Left lung (tissue), 4 donors: ENCODE measurements at regions not wholly inside any gene's neighbourhood (a gene's known extent, or its start where the extent isn't known, plus 50 kb on each side); places are given as distances from the start of the nearest gene placed in this dataset.
A peak's percentile ranks its signal among the peaks of the same experiment; 100 is the strongest.

ENCODE experiments used
- ATAC-seq: fragments of 200-7000 bp; cut with Tn5 transposase; one replicate; pipeline ENCODE4 v1.9.1; 2020; ENCODE audit warnings: moderate library complexity
- DNase-seq, 4 donors: peaks; one replicate each; pipeline ENCODE4 v3.0.0-alpha.2; 2013 to 2020
- H3K27ac ChIP-seq, 2 donors: fragments of 200-600 bp; sonication (generic) in 1 of 2; one replicate each; pipeline versions ENCODE4 v1.5.0 to v1.8.0; 2020 to 2021
- H3K27me3 ChIP-seq, 2 donors: fragments of 200-600 bp; sonication (generic) in 1 of 2; one replicate each; pipeline versions ENCODE4 v1.5.0 to v1.8.0; 2020 to 2021
- H3K36me3 ChIP-seq, 2 donors: fragments of 200-600 bp; sonication (generic) in 1 of 2; one replicate each; pipeline versions ENCODE4 v1.5.0 to v1.8.0; 2020 to 2021
- H3K4me1 ChIP-seq, 2 donors: fragments of 200-600 bp; one replicate each; pipeline ENCODE4 v1.8.0; 2021
- H3K4me3 ChIP-seq, 2 donors: fragments of 200-600 bp; sonication (generic) in 1 of 2; one replicate each; pipeline versions ENCODE4 v1.5.0 to v1.8.0; 2020 to 2021; ENCODE audit warnings: mild to moderate bottlenecking in 1 of 2
- H3K9me3 ChIP-seq, 2 donors: fragments of 200-600 bp; sonication (generic) in 1 of 2; one replicate each; pipeline versions ENCODE4 v1.5.0 to v1.8.0; 2020 to 2021
- CTCF ChIP-seq, 2 donors: fragments of 200-600 bp; sonication (generic) in 1 of 2; IDR thresholded peaks; one replicate each; pipeline versions ENCODE4 v1.5.0 to v1.8.0; 2021; ENCODE audit warnings: antibody characterized with exemption in 2 of 2
- intact Hi-C, 2 donors: fragments of 100-400 bp; cut with DNase I; formaldehyde crosslinking; loops; one replicate each; pipeline versions ENCODE4 v1.11.2 to v1.14.2; 2022
- donor health status: DM: no; HTN: yes; CAD: no.
- donor health status: DM: no; HTN: no; CAD: no.

DNA sequence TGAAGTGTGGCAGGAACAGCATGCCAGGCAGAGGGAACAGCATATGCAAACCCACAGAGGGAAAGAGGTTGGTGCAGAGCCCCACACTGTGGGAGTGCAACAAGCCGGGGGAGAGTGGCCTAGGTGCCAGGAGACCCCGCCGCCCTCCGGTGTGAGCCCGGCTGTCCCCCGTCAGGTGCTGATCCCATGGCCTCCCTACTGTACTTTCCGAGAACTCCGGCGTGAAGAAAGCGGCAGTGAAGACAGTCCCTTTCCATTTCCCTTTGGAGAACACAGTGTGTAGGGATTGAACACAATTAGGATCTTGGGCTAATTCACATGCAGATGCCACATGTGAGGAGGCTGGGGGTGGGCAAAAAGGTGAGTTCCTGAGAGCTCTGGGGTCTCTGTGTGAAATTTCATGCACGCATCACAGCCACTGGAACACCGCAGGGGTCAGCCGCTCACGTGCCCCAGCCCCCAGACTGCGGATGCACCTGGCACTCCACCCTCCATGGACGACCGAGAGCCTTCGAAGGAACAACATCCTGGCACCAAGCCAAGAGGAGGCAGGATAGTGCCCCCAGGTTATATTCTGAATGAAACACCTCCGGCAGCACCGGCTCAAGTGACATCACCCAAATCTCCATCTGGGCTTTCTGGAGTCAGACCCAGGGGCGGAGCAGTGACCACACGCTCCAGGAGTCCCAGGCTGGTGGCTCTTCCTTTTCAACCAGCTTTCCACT, 82.1 kb upstream of the PPP2R2D start:
- Histone ChIP-seq H3K36me3 (no peaks in the 10 kb centered on the region), H3K4me1 (no peaks in the 10 kb centered on the region), H3K4me3 (no peak overlapping the region), H3K27ac (no peak overlapping the region), H3K27me3 (peaks cover 0 to 65% of the 10 kb centered on the region in 2 donors), H3K9me3 (no peaks in the 10 kb centered on the region)
- peak in 1 of 4 donors; percentile 49 for DNase-seq
- intact Hi-C loops, result no loop called here
- no peak for ATAC-seq
- TF ChIP-seq CTCF (IDR thresholded peaks at IDR 0.05), result no peak

DNA sequence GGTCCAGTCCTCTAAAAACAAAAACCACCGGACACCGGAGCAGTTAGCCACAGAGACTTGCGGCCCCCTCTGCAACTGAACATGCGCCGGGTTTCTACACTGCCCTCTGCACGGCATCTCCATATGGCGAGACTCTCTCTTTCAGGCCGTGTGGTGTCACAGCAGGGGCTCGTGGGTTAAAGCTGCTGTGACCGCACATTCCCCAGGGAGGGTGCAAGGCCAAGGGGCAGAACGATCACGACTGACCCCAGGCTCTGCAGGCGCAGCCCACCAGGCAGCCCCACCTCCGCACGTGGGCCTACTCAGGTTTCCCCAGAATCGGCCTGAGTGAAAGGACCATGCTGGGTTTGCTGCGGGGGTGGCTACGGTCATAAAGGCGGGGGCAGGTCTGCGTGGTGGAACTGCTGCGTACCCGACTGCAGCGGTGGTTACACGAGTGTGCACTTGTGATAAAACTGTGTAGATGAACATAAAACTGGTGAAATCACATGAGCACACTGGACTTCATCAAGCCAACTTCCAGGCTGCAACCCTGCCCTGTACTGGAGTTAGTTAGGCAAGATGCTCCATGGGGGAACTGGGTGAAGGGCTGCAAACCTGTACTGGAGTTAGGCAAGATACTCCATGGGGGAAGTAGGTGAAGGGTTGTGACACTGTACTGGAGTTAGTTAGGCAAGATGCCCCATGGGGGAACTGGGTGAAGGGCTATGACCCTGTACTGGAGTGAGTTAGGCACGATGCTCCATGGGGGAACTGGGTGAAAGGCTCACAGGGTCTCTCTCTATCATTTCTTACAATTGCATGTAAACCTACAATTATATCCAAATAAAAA, 81.4 kb upstream of the PPP2R2D start:
- Histone ChIP-seq H3K4me3 (no peak overlapping the region), H3K36me3 (no peaks in the 10 kb centered on the region), H3K27ac (no peak overlapping the region), H3K27me3 (peaks cover 0 to 68% of the 10 kb centered on the region in 2 donors), H3K9me3 (no peaks in the 10 kb centered on the region), H3K4me1 (no peaks in the 10 kb centered on the region)
- TF ChIP-seq CTCF (IDR thresholded peaks at IDR 0.05), result no peak
- intact Hi-C loops, result no loop called here
- ATAC-seq (no peak), DNase-seq (peak in 2 of 4 donors; percentile 21 to 36)

DNA sequence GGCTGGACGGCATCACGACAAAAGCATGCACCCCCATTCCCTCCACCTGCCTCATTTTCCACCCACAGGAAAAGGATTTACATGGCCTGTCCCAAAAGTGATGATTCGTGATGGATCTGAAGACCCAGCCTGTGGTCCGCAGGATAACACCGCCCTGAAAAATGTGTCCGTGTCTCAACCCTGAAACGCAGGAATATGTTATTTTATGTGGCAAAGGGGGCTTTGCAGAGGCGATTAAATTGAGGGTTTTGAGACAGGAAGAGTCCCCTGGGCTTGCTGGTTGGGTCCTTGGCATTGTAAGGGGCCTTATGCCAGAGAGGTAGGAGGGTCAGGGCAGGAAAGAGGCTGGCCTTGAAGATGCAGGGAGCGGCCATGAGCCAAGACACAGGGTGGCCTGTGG, 80.2 kb upstream of the PPP2R2D start:
- no peaks in the 10 kb centered on the region for H3K36me3 ChIP-seq
- intact Hi-C loops, result no loop called here
- TF ChIP-seq CTCF (IDR thresholded peaks at IDR 0.05), result no peak
- H3K9me3 ChIP-seq, result no peaks in the 10 kb centered on the region
- DNase-seq (peak in 1 of 4 donors; percentile 13), ATAC-seq (no peak)
- H3K4me3 ChIP-seq, result no peak overlapping the region
- peaks cover 0 to 68% of the 10 kb centered on the region in 2 donors for H3K27me3 ChIP-seq
- H3K4me1 ChIP-seq, result no peaks in the 10 kb centered on the region
- H3K27ac ChIP-seq, result no peak overlapping the region

DNA sequence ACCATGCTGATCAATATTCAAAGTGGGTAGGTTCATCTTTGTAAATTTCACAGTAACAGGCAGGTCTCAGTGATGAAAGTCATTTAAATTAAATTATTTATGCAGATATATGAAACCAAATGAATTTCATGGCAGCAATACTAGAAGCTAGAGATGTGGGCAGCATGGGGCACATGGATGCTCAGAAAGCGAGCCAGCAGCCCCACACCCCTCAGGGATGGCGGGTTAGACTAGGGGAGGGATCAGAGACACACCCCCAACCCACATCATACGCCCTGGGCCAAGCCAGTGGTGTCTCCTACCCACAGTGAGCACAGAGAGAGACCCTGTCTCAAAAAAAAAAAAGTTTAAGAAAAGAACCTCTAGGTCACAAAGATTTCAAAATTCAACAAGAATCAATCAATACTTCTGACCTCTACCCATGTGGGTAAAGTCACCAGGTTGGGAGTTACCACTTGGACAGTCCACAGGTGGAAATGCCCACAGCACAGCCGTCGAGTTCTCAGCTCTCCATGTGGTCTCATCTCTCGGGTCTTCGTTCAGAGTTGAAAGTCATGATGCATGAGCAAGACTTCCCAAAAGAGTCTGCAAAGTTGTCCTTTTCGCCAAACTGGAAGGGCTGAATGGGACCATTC, 79.3 kb upstream of the PPP2R2D start:
- TF ChIP-seq CTCF (IDR thresholded peaks at IDR 0.05), result no peak
- H3K27ac ChIP-seq, result no peak overlapping the region
- intact Hi-C loops, result no loop called here
- H3K4me3 ChIP-seq, result no peak overlapping the region
- peaks cover 0 to 67% of the 10 kb centered on the region in 2 donors for H3K27me3 ChIP-seq
- no peak for ATAC-seq
- DNase-seq, result peak in 1 of 4 donors; percentile 29
- no peaks in the 10 kb centered on the region for H3K4me1 ChIP-seq
- H3K36me3 ChIP-seq, result no peaks in the 10 kb centered on the region
- H3K9me3 ChIP-seq, result no peaks in the 10 kb centered on the region
